IMR-90 (cell line): ENCODE measurements at regions not wholly inside any gene's neighbourhood (a gene's known extent, or its start where the extent isn't known, plus 50 kb on each side); places are given as distances from the start of the nearest gene placed in this dataset.
A peak's percentile ranks its signal among the peaks of the same experiment; 100 is the strongest.

Experiments used
- ATAC-seq: fragments of 200-7000 bp; cut with Tn5 transposase; 2 replicates; pipeline ENCODE4 v1.9.1; 2020; ENCODE audit warnings: low read depth, mild to moderate bottlenecking, moderate library complexity
- BruUV-seq: library from RNA; stranded (reverse); fragments of 400-500 nt; replicated peaks from 2 replicates; lab custom pipeline; 2021; lab: Mats Ljungman, UMichigan
- CTCF ChIA-PET: fragments of 300-600 bp; formaldehyde crosslinking; extraction: SDS; loops from one replicate; lab custom pipeline; 2021; ENCODE audit warnings: antibody characterized with exemption; lab: Yijun Ruan, JAX
- POLR2A ChIA-PET: fragments of 300-600 bp; sonication (Branson Sonifier 250); formaldehyde crosslinking; loops from one replicate; lab custom pipeline; 2022; ENCODE audit warnings: antibody characterized with exemption; ENCODE audit not compliant: unreplicated experiment; lab: Charles Lee
- DNase-seq: peaks from one replicate; pipeline ENCODE4 v3.0.0; 2013
- H2AFZ ChIP-seq: replicated peaks from 2 replicates; pipeline ENCODE3; 2013; ENCODE audit warnings: low read length, mild to moderate bottlenecking; ENCODE audit not compliant: poor library complexity
- H2AK5ac ChIP-seq: 2 replicates; pipeline ENCODE4 v1.6.1; 2013; ENCODE audit warnings: low read depth, low read length, inconsistent platforms
- H2AK9ac ChIP-seq: replicated peaks from 2 replicates; pipeline ENCODE3; 2013; ENCODE audit warnings: mild to moderate bottlenecking, low read depth, low read length, moderate library complexity; ENCODE audit not compliant: poor library complexity
- H2BK120ac ChIP-seq: 2 replicates; pipeline ENCODE4 v1.6.1; 2013; ENCODE audit warnings: low read depth, low read length, inconsistent platforms
- H2BK15ac ChIP-seq: 3 replicates; pipeline ENCODE4 v1.6.1; 2013; ENCODE audit warnings: low read depth, low read length, inconsistent platforms
- H2BK20ac ChIP-seq: 2 replicates; pipeline ENCODE4 v1.6.1; 2013; ENCODE audit warnings: low read depth, mild to moderate bottlenecking, inconsistent platforms, low read length, moderate library complexity
- H2BK5ac ChIP-seq: 2 replicates; pipeline ENCODE4 v1.6.1; 2013; ENCODE audit warnings: mild to moderate bottlenecking, low read depth, low read length, inconsistent platforms; ENCODE audit not compliant: poor library complexity, severe bottlenecking
- H3K14ac ChIP-seq: replicated peaks from 2 replicates; pipeline ENCODE4 v1.6.1; 2013; ENCODE audit warnings: low read depth, low read length, inconsistent platforms
- H3K18ac ChIP-seq: 2 replicates; pipeline ENCODE4 v1.6.1; 2013; ENCODE audit warnings: low read depth, low read length, control low read depth
- H3K23ac ChIP-seq: 2 replicates; pipeline ENCODE4 v1.6.1; 2013; ENCODE audit warnings: low read depth, low read length, inconsistent platforms
- H3K27ac ChIP-seq: 2 replicates; pipeline ENCODE4 v1.5.1; 2013; ENCODE audit warnings: mild to moderate bottlenecking, control low read depth, low read length; ENCODE audit not compliant: insufficient read depth
- H3K27me3 ChIP-seq: 2 replicates; pipeline ENCODE4 v1.6.1; 2013; ENCODE audit warnings: low read length; ENCODE audit not compliant: control insufficient read depth, insufficient read depth
- H3K36me3 ChIP-seq: 2 replicates; pipeline ENCODE4 v1.6.1; 2013; ENCODE audit warnings: low read length, mixed read lengths; ENCODE audit not compliant: control insufficient read depth, insufficient read depth
- H3K4ac ChIP-seq: 2 replicates; pipeline ENCODE4 v1.6.1; 2013; ENCODE audit warnings: low read depth, low read length, inconsistent platforms
- H3K4me1 ChIP-seq: 2 replicates; pipeline ENCODE4 v1.6.1; 2013; ENCODE audit warnings: low read length, mixed read lengths; ENCODE audit not compliant: control insufficient read depth, insufficient read depth
- H3K4me2 ChIP-seq: 2 replicates; pipeline ENCODE4 v1.6.1; 2013; ENCODE audit warnings: low read depth, mild to moderate bottlenecking, control low read depth, low read length, moderate library complexity
- H3K4me3 ChIP-seq: 2 replicates; pipeline ENCODE4 v1.5.1; 2013; ENCODE audit warnings: low read depth, mild to moderate bottlenecking, control low read depth, low read length, moderate library complexity; ENCODE audit not compliant: insufficient read depth
- H3K56ac ChIP-seq: 2 replicates; pipeline ENCODE4 v1.6.1; 2013; ENCODE audit warnings: low read length, inconsistent platforms; ENCODE audit not compliant: insufficient read depth; ENCODE audit errors: extremely low read depth
- H3K79me1 ChIP-seq, 2 experiments: 2 replicates each; pipeline ENCODE4 v1.6.1; 2013; ENCODE audit warnings: low read length in 2 of 2, inconsistent platforms in 1 of 2, low read depth in 1 of 2
- H3K9ac ChIP-seq: 2 replicates; pipeline ENCODE4 v1.6.1; 2013; ENCODE audit warnings: low read depth, low read length, control low read depth
- H3K9me1 ChIP-seq: 2 replicates; pipeline ENCODE4 v1.6.1; 2013; ENCODE audit warnings: low read length, inconsistent platforms; ENCODE audit not compliant: insufficient read depth
- H3K9me3 ChIP-seq: 2 replicates; pipeline ENCODE4 v1.6.1; 2013; ENCODE audit warnings: low read length; ENCODE audit not compliant: control insufficient read depth, insufficient read depth
- H4K20me1 ChIP-seq: 2 replicates; pipeline ENCODE4 v1.6.1; 2013; ENCODE audit warnings: low read length, inconsistent platforms; ENCODE audit not compliant: insufficient read depth
- H4K5ac ChIP-seq: 2 replicates; pipeline ENCODE4 v1.6.1; 2013; ENCODE audit warnings: mild to moderate bottlenecking, low read depth, low read length, control low read depth
- H4K8ac ChIP-seq, 2 experiments: 2 replicates each; pipeline ENCODE4 v1.6.1; 2013; ENCODE audit warnings: low read depth in 2 of 2, low read length in 2 of 2, control low read depth in 1 of 2, inconsistent platforms in 1 of 2
- H4K91ac ChIP-seq: 2 replicates; pipeline ENCODE4 v1.6.1; 2013; ENCODE audit warnings: low read depth, low read length, inconsistent platforms; ENCODE audit not compliant: insufficient read depth
- BHLHE40 ChIP-seq: fragments of 150-350 bp; IDR thresholded peaks from 2 replicates; pipeline ENCODE4 v1.6.1; 2016; ENCODE audit warnings: mild to moderate bottlenecking, low read depth, low read length
- CEBPB ChIP-seq: IDR thresholded peaks from 2 replicates; pipeline ENCODE4 v1.6.1; 2012; ENCODE audit warnings: low read depth, low read length, improper control_type of control experiment
- FOS ChIP-seq: fragments of 150-350 bp; IDR thresholded peaks from 2 replicates; pipeline ENCODE4 v1.6.1; 2016; ENCODE audit warnings: low read depth, low read length
- MAFK ChIP-seq: IDR thresholded peaks from 2 replicates; pipeline ENCODE4 v1.6.1; 2012; ENCODE audit warnings: low read depth, low read length, improper control_type of control experiment
- MAZ ChIP-seq: IDR thresholded peaks from 2 replicates; pipeline ENCODE4 v1.6.1; 2012; ENCODE audit warnings: low read depth, mild to moderate bottlenecking, low read length, improper control_type of control experiment, moderate library complexity, borderline replicate concordance
- MXI1 ChIP-seq: IDR thresholded peaks from 2 replicates; pipeline ENCODE4 v1.6.1; 2012; ENCODE audit warnings: low read depth, mild to moderate bottlenecking, low read length, moderate library complexity, borderline replicate concordance
- NFE2L2 ChIP-seq: fragments of 150-350 bp; IDR thresholded peaks from 2 replicates; pipeline ENCODE4 v1.6.1; 2016; ENCODE audit warnings: low read depth, mild to moderate bottlenecking, low read length
- POLR2A ChIP-seq: IDR thresholded peaks from 2 replicates; pipeline ENCODE4 v1.6.1; 2012; ENCODE audit warnings: mild to moderate bottlenecking, low read depth, low read length
- RAD21 ChIP-seq: IDR thresholded peaks from 2 replicates; pipeline ENCODE4 v1.6.1; 2012; ENCODE audit warnings: low read length, improper control_type of control experiment
- RFX5 ChIP-seq: IDR thresholded peaks from 2 replicates; pipeline ENCODE4 v1.8.0; 2012; ENCODE audit warnings: low read depth, mild to moderate bottlenecking, low read length, moderate library complexity
- SMC3 ChIP-seq: fragments of 150-350 bp; IDR thresholded peaks from 2 replicates; pipeline ENCODE4 v1.6.1; 2016; ENCODE audit warnings: low read depth, mild to moderate bottlenecking, antibody characterized with exemption, low read length, moderate library complexity
- WGBS, 2 experiments: methylation state at CpG; one replicate each; pipeline versions ENCODE4 v1.1.5 to v1.1.7; 2013; ENCODE audit warnings: missing lambda C conversion rate in 2 of 2; ENCODE audit not compliant: insufficient read length in 1 of 2; ENCODE audit errors: extremely low coverage in 2 of 2; 5-methylcytosine and 5-hydroxymethylcytosine counted together
- dilution Hi-C: fragments of 300-500 bp; cut with HindIII; formaldehyde crosslinking; loops from one replicate; pipeline ENCODE4 v1.14.3; 2018; ENCODE audit warnings: low sequenced_read_pairs; ENCODE audit not compliant: unreplicated experiment
- in situ Hi-C: fragments of 300-500 bp; cut with MboI; formaldehyde crosslinking; loops from 3 replicates; pipeline ENCODE4 v1.14.3; 2019; ENCODE audit warnings: low sequenced_read_pairs, inconsistent platforms, mixed read lengths
- intact Hi-C: fragments of 100-400 bp; cut with micrococcal nuclease; formaldehyde crosslinking; loops from 2 replicates; pipeline ENCODE4 v1.10.0; 2022
- TF ChIP-seq, protein P1 (sequence below): fragments of 150-350 bp; IDR thresholded peaks from 2 replicates; pipeline ENCODE4 v1.6.1; 2017; ENCODE audit warnings: mild to moderate bottlenecking, antibody characterized with exemption, low read length, low read depth
- TF ChIP-seq, protein P2 (sequence below): fragments of 150-350 bp; IDR thresholded peaks from 2 replicates; pipeline ENCODE4 v1.6.1; 2016; ENCODE audit warnings: low read depth, mild to moderate bottlenecking, low read length, moderate library complexity, borderline replicate concordance
- TF ChIP-seq, protein P3 (sequence below): conservative IDR thresholded peaks from 2 replicates; pipeline ENCODE4 v1.5.1; 2012; ENCODE audit warnings: mild to moderate bottlenecking, low read depth, low read length, improper control_type of control experiment

DNA sequence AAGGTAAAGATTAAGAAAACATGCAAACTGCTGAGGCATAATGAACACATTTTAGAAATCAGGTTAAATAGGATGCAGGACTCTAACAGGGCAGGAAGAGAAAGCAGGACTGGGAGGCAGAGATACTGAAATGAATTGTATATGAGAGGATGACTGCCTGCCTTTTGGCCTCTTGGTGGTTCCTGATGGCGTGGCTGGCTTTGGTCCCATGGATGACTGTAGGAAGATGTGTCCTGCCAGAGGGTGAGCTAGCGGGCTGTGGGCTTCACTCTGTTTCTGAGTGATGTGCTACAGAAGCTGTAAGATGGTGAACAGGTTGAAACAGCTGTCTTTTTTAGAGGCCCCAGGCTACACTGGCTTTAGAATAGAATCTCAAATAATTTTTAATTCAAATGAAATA, 517.0 kb downstream of the SLC4A3 start:
- Histone ChIP-seq H3K4me2 (no peak overlapping the region), H4K91ac (0 out of 2 replicates have a peak overlapping the region, but pooled peaks have one; percentile 26), H4K5ac (no peak overlapping the region), H3K4ac (peak overlapping the region; percentile 76), H4K20me1 (no peaks in the 10 kb centered on the region), H2AK5ac (peak overlapping the region; percentile 45; the same call in 1 of the 2 replicates), H2BK120ac (peak overlapping the region; percentile 68), H3K9me3 (no peaks in the 10 kb centered on the region), H4K8ac (peak overlapping the region; percentile 3 to 75; a peak in 2 of 4 replicates), H2BK5ac (peak overlapping the region; percentile 77), H3K56ac (no peak overlapping the region), H3K9ac (no peak overlapping the region), H3K4me3 (no peak overlapping the region), H3K9me1 (no peaks in the 10 kb centered on the region), H2AFZ (peak overlapping the region; percentile 25), H2AK9ac (no peak overlapping the region), H3K27me3 (no peaks in the 10 kb centered on the region), H2BK20ac (peak overlapping the region; percentile 61; the same call in 1 of the 2 replicates), H3K27ac (no peak overlapping the region), H3K4me1 (peaks cover 4% of the 10 kb centered on the region; the same call in 1 of the 2 replicates), H3K23ac (peak overlapping the region; percentile 23; the same call in 1 of the 2 replicates), H3K79me1 (no peaks in the 10 kb centered on the region), H2BK15ac (peak overlapping the region; percentile 32; the same call in 2 of the 3 replicates), H3K14ac (0 out of 2 replicates have a peak overlapping the region, but pooled peaks have one; percentile 58), H3K36me3 (no peaks in the 10 kb centered on the region), H3K18ac (no peak overlapping the region)
- ChIA-PET POLR2A (no interaction called here), CTCF (interaction anchor here (1.0 kb wide), 1 partner anchor 11 kb away, joined by 3 read pairs; no protein-coding TSS in a partner anchor)
- intact Hi-C loops, result no loop called here
- dilution Hi-C loops, result no loop called here
- in situ Hi-C loops, result no loop called here
- DNase-seq, result peak; percentile 83
- WGBS, 2 experiments, result no CpG with 5 or more reads among the region's 2 CpGs
- ATAC-seq, result peak; percentile 42
- no peak for TF ChIP-seq CEBPB
- no peak for TF ChIP-seq MAZ
- TF ChIP-seq, protein P1, sequence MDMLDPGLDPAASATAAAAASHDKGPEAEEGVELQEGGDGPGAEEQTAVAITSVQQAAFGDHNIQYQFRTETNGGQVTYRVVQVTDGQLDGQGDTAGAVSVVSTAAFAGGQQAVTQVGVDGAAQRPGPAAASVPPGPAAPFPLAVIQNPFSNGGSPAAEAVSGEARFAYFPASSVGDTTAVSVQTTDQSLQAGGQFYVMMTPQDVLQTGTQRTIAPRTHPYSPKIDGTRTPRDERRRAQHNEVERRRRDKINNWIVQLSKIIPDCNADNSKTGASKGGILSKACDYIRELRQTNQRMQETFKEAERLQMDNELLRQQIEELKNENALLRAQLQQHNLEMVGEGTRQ, result no peak
- TF ChIP-seq SMC3, result no peak
- no peak for TF ChIP-seq BHLHE40
- no peak for TF ChIP-seq RAD21
- no peak for TF ChIP-seq NFE2L2
- no peak for TF ChIP-seq POLR2A
- no peak for TF ChIP-seq MAFK
- TF ChIP-seq RFX5, result no peak
- TF ChIP-seq, protein P2, sequence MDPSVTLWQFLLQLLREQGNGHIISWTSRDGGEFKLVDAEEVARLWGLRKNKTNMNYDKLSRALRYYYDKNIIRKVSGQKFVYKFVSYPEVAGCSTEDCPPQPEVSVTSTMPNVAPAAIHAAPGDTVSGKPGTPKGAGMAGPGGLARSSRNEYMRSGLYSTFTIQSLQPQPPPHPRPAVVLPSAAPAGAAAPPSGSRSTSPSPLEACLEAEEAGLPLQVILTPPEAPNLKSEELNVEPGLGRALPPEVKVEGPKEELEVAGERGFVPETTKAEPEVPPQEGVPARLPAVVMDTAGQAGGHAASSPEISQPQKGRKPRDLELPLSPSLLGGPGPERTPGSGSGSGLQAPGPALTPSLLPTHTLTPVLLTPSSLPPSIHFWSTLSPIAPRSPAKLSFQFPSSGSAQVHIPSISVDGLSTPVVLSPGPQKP, result no peak
- TF ChIP-seq MXI1, result no peak
- TF ChIP-seq, protein P3, sequence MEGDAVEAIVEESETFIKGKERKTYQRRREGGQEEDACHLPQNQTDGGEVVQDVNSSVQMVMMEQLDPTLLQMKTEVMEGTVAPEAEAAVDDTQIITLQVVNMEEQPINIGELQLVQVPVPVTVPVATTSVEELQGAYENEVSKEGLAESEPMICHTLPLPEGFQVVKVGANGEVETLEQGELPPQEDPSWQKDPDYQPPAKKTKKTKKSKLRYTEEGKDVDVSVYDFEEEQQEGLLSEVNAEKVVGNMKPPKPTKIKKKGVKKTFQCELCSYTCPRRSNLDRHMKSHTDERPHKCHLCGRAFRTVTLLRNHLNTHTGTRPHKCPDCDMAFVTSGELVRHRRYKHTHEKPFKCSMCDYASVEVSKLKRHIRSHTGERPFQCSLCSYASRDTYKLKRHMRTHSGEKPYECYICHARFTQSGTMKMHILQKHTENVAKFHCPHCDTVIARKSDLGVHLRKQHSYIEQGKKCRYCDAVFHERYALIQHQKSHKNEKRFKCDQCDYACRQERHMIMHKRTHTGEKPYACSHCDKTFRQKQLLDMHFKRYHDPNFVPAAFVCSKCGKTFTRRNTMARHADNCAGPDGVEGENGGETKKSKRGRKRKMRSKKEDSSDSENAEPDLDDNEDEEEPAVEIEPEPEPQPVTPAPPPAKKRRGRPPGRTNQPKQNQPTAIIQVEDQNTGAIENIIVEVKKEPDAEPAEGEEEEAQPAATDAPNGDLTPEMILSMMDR, result no peak
- no peak for TF ChIP-seq FOS
- BruUV-seq, result no TSS peak
